NB4 (cell line): ENCODE measurements at regions not wholly inside any gene's neighbourhood (a gene's known extent, or its start where the extent isn't known, plus 50 kb on each side); places are given as distances from the start of the nearest gene placed in this dataset.

ENCODE experiments used
- CTCF ChIP-seq: IDR thresholded peaks from one replicate; pipeline ENCODE4 v1.5.1; 2012; ENCODE audit warnings: low read depth, low read length
- POLR2A ChIP-seq: IDR thresholded peaks from 2 replicates; pipeline ENCODE4 v1.6.1; 2011; ENCODE audit warnings: mild to moderate bottlenecking; ENCODE audit not compliant: insufficient read length; ENCODE audit errors: extremely low read depth
- TF ChIP-seq, protein P1 (sequence below): IDR thresholded peaks from 2 replicates; pipeline ENCODE4 v1.6.1; 2011; ENCODE audit warnings: low read depth, low read length

DNA sequence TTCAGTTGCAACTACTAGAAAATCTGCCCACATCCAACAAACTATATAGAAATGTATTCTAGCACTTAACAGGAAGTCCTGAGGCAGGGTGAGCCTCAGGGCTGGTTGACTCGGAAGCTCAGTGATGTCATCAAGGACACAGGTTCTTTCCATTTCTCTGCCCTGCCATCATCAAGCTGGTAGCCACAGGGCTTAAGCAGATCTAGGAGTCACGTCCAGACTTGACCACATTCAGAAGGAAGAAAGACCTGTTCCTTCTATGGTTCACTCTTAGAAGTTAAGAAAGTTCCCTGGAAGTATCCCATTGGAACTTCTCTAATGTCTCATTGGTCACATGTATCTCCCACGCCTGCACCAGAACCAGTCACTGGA is 438.1 kb downstream of the PRDM2 start:
- no peak for TF ChIP-seq CTCF
- no peak for TF ChIP-seq POLR2A
- TF ChIP-seq, protein P1, sequence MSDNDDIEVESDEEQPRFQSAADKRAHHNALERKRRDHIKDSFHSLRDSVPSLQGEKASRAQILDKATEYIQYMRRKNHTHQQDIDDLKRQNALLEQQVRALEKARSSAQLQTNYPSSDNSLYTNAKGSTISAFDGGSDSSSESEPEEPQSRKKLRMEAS: no peak
